ENCODE measurements at regions not wholly inside any gene's neighbourhood (a gene's known extent, or its start where the extent isn't known, plus 50 kb on each side); places are given as distances from the start of the nearest gene placed in this dataset.

DNA sequence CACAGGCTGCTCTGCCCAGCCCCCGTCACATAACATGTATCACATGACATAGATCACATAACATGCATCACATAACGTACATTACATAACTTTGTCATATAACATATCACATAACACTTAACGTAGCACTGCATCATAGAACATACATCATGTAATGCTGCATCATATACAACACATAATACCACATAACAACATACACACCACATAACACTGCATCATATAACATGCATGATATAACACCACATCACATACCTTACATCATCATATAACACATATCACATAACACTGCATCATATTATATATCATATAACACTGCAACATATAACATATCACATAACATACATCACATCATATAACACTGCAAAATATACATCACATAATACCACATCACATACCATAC is 83.8 kb downstream of the AXIN2 start:
- no peak for FAIRE-seq

DNA sequence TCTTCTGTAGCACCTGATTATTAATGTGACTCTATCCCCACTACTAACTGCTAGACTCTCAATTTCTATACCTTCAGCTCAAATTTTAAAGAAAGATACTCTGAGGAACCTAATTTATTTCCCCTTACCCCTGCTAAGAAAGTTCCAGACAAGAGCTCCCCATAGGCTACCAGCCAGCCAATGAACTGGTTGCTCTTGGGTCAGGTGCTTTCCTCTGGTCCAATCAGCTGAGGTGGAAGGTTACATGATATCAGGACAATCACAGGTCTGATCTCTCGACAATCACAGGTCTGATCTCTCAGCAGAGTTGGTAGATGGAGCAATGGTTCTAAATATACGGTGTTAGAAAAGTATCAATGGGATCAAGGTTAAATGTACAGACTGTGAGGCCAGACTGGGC is 86.8 kb downstream of the AXIN2 start:
- FAIRE-seq: no peak

DNA sequence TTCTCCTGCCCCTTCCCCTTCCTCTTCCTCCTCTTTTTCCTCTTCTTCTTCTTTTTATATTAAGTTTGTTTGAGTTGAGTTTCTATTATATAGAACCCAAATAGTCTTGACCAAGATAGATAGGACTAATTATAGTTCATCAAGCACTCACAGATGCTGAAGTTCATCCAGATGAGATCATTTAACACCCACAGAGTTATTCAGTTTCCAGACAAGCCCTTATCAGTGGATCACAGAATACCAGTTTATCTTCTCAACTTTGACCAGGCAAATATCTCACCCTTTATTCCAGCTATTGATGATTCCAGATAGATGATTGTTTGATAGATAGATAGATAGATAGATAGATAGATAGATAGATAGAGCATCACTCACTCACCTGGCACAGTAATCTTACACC is 87.5 kb downstream of the AXIN2 start:
- no peak for FAIRE-seq

DNA sequence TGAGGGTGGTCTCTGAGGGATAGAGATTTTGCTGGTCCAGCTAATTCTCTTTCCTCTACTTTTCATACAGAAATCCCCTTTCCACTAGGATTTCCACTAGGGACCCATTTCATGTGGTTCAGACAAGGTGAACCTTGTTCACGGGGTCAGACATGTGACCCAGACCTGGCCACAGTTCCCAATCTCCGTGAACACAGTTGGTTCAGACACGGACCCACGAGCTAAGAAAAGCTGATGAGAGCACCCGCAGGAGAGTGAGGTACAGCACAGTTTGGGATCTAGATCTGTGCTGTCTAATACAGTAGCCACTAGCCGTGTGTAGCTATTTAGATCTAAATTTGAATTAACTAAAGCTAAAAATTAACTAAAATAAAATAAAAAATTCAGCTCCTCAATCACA is 88.1 kb downstream of the AXIN2 start:
- FAIRE-seq: no peak

DNA sequence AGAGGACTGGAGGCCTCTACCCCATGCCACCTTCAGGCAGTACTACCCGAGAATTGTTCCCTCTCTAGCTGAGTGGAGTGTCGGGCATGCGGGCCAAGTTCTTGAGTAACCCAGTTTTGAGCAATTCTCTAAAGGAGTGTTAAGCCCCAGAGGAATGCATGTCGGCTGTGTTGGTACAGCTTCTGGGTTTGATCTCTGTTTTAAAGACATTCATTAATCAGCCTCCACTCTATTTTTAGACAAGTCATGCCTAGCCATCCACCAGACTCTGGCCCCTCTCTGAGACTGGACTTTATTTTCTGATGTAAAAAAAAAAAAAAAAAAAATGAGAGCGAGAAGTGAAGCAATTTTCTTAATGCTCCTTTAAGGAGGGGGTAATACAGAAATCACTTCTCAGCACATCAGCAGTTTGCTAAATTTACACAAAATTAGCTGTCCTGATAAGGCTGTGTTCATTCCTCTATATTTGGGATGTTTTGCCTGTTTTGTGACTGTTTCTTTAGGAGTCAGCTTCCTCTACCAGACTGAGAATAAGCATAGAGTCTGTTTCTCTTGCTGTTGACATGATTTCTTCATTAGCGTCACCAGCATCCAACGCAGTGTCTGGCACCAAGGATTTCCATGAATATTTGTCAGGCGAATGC is 88.7 kb downstream of the AXIN2 start:
- FAIRE-seq: no peak

DNA sequence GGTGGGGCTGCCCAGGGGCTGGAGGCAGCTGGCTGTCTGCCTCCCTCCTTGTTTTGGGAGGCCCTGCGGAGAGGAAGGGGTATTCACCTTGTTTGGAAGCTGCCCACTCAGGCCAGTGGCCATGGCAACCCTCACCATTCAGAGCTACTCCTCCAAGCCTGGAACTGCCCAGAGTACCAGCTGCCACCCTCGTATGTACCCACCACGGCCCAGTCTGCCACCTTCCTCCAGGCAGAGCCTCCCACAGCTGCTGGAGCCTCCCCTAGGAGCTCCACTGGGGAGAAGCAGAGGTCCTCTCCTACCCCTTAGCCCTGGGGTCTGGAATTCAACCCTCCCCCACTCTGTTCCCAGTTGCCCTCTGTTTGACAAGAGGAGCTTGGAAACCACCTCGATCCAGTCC is 90.7 kb downstream of the AXIN2 start:
- FAIRE-seq: no peak

DNA sequence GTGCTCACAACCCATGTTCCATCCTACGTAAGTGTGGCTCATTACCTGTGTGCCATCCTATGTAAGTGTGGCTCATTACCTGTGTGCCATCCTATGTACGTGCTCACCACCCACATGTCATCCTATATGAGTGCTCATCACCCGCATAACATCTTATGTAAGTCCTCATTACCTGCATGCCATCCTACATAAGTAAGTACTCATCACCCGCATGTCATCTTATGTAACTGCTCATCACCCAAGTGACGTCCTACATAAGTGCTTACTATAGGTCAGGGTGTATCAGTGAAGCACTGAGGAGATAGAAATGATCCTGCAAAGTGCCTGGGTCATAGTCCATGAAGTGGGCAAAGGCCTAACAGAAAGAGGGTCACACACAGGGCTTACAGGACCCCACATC is 93.1 kb downstream of the AXIN2 start:
- FAIRE-seq: no peak

DNA sequence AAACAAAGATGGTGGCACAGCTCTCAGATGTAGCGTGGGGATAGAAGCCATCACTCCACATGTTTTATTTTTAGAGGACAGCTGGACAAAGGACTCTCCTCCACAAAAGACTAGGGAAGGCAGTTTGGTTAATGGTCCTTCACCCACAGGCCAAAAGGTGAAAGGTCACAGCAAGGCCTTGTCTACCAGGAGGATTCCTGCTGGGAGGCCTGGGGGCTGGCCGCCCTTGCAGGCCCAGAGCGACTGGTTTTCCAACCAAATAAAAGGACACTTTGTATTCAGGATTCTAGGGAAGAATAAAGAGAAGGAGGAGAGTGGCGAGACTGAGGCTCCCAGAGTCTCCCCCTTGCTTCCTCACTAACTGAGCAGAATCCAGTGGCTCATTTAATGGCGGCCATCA is 94.3 kb downstream of the AXIN2 start:
- FAIRE-seq: no peak

DNA sequence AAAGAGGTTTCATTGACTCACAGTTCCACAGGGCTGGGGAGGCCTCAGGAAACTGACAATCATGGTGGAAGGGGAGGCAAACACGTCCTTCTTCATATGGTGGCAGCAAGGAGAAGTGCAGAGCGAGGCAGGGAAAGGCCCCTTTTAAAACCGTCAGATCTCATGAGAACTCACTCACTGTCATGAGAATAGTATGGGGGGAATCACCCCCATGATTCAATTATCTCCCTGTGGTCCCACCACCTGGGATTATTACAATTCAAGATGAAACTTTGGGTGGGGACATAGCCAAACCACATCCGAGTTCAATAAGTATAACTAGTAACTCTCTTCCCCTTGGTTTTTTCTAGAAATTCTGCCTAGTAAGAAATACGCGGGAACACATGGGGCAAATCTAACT is 94.9 kb downstream of the AXIN2 start:
- FAIRE-seq: no peak

DNA sequence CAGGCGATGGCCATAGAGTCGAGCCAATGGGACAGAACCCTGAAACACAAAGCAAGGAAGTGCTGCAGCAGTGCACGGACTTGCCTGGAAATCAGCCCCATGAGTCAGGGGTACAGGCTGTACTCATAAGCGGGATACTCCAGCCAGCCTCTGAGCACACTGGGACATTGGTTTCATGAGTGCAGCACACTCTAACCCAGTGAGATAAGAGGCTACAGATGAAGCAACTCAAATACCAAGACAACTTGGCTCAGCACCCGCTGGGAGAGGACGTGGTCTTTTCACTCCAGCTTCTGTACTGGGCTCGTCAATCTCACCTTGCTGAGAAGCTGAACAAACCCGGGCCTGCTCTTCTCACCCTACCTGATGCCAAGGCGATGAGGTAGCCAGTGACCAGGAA is 98.2 kb downstream of the AXIN2 start:
- no peak for FAIRE-seq

DNA sequence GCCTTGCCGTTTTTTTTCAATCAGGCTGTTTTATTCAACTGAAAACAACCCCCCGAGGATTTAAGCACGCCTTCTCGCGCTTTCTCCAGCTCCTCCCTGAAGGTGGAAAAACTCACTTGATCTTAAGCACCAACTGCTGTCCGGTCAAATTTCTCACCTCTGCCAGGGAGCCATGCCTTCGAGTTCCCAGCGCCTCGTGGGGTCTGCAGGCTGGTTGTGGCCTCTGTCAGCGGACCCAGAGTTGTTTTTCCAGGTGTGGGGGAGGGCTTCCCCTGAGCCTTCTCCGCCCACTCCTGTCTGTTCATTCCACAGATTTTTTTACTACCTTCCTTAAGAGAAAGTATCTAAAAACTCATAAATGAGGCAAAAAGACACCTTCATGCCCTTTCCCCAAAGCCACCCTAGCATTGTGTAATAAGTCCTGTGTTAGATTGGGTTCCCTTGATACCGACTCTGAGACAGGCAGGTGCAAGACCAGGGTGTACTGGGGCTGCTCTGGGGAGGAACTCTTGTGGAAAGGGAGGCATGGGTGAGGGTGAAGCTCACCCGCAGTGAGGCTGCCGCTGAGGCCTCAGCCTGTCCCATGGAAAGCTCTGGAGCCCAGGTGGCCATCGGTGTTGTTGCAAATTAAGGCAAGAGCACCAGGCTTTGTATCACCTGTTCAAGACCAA is 101.6 kb downstream of the AXIN2 start:
- FAIRE-seq: no peak

DNA sequence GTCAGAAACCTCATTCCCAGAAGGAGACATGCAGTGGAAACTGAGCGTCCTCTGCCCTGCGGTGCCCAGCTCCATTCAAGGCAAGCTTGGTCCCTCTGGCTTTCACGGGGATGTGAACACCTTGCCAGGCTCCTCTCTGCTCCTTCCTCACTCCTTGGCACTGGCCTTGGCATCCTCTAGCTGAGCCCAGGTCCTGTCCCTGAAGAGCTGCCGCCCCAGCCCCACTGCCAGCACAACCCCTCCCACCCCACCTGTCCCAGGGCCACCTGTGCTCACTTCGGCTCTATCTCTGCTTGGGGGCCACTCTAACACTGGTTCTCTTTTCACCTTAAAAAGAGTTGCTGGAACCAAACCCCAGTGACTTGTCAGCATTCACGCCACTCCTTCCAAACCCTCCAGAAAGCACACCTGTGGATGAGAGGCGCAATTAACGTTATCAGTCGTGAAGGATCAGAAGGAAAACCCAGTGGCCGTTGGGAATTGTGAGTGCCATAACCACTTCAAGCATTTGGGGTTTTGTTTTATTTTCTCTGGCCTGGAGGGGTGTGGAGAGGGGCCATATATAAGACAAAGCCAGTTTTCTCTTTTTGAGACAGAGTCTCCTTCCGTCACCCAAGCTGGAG is 103.7 kb downstream of the AXIN2 start:
- FAIRE-seq: no peak

DNA sequence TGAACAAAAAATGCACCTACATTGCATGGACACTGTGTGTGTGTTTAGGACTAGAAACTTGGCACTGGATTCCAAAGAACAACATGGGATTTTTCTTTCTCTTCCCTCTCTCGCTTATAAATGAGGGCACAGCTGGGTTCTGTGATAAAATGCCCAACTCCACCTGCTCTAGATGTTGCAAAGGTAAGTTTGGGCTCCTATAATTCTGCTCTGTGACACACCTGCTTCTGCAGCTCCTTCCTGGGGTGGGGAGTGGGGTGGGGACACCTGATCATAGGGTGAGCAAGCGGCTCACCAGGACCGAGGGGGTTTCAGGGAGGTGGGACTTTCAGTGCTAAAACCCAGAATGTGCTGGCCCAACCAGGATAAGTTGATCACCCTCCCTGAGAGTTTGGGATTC is 104.3 kb downstream of the AXIN2 start:
- no peak for FAIRE-seq

DNA sequence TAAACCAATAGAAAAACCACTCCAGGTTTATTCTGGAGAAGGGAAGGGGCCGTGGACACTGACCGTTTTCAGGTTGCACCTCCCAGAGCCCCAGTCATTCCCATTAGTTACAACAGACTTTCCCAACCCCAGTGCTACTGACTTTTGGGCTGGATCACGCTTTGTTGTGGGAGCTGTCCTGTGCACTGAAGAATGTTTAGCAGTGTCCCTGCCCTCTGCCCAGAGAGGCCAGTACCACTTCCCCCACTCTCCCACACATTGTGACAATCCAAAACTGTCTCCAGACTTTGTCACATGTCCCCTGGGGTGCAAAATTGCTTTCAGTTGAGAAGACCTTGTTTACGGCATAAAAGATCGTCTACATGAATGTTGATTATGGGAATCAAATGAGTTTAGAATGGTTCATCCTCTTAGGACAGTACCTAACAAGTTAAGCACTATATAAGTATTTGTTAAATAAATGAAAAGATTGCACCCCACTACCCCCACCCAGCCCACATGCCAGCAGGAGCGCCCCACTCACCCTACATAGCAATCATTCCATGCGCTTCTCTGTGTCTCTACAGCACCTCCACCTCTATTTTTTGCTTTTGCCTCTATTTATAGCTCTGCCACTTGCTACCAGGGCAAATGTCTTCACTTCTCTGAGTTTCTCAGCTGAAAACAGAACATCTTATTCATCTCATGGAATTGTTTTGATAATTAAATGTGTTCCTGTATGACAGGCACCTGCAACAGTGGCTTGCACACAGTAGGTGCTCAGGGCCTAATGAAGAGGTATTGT is 104.9 kb downstream of the AXIN2 start:
- FAIRE-seq: no peak

DNA sequence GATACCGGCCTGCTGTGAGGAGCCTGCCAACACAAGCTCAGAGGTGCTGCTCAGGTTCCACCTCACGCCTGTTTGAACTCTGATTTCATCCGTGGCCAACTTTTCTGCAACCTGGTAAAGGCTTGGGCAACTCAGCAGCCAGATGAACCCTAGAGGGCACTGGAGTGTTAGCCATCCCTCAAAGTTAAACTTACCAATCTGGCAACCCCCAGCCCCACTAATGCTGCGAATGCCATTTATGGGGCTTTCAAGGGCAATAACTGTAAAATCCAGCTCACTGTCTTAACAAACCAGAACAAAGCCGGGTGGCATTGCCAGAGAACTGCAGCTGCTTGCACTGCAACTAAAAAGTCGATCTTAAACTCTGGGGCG is 105.5 kb downstream of the AXIN2 start:
- no peak for FAIRE-seq

DNA sequence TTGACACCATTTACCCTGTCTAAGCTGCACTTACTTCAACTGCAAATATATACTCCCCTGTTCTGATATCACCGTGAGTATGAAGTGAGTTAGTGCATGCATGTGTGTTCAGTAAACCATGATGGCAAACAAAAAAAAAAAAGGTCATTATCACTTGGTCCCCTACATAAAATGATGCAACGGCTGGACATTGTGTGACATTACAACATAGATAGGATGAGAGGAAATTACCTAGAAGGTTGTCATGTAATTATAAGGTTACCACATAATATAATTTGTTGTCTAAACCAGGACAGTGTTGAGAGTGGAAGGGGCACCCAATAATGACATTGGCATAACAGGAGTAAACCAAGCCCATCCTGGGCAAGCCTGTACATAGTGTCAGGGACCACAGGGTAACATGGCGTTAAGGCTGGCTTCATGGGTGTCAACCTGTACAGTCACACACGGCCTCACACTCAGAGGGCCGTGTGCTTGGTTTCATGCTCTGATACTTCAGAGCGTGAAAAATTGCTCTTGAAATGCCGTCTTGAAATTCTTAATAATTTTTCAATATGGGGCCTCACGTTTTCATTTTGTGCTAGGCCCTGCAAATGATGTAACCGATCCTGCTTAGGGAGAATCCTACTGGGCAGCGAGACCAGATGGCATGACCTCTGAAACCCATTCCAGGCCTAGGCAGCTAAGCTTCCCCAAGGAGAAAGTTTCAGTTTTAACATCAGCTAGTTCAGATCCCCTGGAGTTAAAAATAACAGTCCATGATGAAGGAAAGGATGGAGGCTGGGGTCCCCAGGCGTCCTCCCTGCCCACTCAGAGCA is 106.1 kb downstream of the AXIN2 start:
- FAIRE-seq: no peak

DNA sequence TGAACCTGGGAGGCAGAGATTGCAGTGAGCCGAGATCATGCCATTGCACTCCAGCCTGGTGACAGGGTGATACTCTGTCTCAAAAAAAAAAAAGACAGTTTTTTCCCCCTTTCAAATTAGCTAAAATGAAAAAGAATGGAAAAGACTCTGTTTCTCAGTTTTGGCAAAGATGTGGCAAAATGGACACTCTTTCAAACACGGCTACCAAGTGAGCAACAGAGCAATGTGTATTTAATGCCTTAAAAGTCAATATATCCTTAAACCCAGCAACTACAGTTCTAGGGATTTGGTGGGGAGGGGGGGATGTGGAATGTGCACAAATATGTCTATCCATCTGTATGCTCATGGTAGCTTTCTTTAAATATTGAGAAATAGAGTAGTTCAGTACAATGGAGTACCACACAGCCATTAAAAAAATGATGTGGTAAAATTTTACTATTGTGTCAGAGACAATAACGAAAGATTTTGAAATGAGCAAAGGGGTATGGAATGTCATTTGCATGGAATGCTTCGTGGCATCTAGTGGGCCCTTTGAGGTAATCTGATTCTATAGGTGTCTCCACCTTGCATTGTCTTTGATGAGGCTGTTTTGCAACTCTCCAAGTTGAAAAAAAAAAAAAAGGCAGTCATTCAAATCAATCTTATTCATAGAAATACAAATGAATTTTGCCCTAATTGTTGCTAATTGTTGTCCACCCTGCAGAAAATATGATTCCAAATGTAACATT is 108.1 kb downstream of the AXIN2 start:
- FAIRE-seq: no peak

DNA sequence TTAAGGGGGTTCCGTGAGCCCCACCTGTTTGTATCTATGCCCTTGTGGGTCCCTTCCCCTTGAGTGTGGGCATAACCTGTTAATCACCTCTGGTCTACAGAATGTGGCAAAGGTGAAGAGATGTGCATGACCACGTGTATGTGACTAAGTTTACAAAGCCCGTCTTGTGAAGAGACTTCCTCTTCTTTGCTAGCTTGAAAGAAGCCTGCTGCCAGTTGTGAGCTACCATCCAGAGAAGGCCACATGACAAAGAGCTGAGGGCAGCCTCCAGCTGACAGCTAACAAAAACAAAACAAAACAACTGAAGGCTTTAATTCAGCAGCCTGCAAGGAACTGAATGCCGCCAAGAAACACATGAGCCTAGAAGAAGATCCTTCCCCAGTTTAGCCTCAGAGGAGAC is 112.0 kb downstream of the AXIN2 start:
- FAIRE-seq: no peak

DNA sequence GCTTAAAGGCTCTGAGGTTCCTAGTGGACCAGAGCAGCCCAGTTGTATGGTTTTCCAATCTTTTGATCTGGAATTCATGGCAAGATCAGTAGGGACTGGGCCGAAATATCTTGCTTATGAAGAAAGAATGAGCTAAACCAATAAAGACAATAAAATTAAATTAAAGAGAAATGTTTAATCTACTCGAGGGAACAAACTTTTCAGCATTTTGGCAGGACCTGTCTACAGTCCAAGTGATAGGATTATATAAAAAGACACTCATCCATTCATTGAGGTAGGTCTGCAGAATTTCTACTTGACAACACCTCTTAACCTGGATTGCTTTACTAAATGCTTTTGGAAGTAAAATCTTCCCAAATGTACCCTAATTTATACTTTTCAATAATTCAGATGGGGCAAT is 113.6 kb downstream of the AXIN2 start:
- no peak for FAIRE-seq

DNA sequence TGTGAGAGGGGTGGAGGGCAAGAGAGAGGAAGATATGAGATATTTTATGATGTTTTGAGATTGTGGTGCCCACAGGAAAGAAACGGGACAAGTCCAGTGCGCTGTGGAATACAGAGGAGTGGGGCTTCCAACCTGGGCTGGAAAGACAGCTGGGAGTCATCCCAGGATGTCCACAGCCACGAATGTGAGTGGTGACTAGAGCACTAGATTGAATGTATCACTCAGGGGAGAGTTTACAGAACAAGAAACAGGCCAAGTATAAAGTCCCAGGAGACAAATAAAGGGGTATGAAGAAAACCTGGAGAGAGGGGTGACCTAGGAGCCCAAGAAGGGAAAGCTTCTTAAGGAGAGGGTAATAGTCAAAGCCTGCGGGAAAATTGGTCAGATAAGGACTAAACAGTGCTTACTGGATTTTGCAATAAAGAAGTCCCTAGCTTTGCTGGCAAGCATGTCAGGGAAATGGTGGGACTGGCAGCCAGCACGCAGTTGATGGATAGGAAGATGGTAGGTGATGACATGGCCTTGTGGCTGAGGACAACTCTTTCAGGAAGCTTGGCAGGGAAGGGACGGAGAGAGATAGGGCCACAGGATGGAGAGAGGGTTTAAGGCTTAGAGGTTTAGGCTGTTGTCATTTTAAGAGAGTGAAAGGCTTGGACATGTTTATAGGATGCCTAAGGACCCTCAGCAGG is 114.5 kb downstream of the AXIN2 start:
- FAIRE-seq: no peak

DNA sequence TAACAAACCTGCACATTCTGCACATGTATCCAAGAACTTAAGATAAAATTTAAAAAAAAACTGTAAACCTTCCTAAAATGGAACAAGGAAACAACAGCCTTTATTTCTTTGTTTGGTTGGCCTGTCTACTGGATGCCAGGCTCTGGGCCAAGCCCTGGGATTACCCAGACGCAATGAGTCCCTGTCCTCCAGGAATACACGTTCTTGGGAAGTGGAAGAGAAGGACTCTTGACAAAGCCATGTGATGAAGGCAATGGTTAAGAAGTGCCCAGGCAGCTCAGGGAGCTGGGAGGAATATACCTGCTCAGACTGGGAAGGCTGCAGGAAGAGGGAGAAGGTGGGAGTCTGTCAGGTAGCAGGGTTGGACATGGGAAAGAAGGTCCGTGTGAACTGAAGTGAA is 115.4 kb downstream of the AXIN2 start:
- FAIRE-seq: no peak

DNA sequence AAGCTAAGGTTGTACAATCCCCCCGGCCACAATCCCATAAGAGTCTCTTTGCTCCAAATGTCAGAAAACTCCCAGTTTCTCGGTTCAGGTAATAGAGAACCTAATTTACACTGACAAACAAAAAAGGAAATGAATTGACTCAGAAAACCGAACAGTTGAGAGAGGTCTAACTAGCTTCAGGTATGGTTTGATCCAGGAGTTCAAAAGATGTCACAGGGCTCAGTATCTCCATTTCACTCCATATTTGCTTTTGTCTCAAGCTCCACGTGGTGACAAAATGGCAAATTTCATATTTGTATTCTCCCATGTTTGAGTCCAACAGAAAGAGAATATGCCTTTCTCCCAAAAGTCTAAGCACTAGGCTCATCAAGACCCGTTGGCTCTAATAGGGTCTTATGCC is 117.4 kb downstream of the AXIN2 start:
- FAIRE-seq: no peak

All from G401.6 (cell line).